Fibroblast of lung (primary cell): ENCODE measurements at regions not wholly inside any gene's neighbourhood (a gene's known extent, or its start where the extent isn't known, plus 50 kb on each side); places are given as distances from the start of the nearest gene placed in this dataset.
"Not testable (repeated sequence)": the region's sequence is repeated elsewhere in the genome, so short reads cannot be mapped to it uniquely, and the experiment has no call there.

Source experiments
- EZH2 ChIP-seq: IDR thresholded peaks from 2 replicates; pipeline ENCODE4 v1.5.1; 2012; ENCODE audit warnings: low read length, control low read depth, mild to moderate bottlenecking; ENCODE audit errors: missing control alignments
- TF ChIP-seq, protein P1 (sequence below), 2 donors: IDR thresholded peaks in 1 of 2; conservative IDR thresholded peaks in 1 of 2; 1 replicate in 1 of 2; 2 replicates in 1 of 2; pipeline ENCODE4 v1.5.1; 2011 to 2012; ENCODE audit warnings: low read length in 2 of 2, control low read depth in 1 of 2, inconsistent platforms in 1 of 2, low read depth in 1 of 2, mild to moderate bottlenecking in 1 of 2

DNA sequence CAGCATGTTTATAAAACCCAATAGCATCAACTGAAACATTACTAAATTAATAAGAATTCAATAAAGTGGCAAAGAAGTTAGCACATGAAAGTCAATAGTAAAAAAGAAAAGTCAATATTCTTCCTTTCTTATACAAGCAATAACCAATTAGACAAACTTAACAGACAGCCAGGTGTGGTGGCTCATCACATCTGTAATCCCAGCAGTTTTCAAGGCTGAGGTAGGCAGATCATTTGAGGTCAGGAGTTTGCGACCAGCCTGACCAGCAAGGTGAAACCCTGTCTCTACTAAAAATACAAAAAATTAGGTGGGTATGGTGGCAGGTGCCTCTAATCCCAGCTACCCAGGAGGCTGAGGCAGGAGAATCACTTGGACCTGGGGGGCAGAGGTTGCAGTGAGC, 275.9 kb downstream of the GOLGA6L6 start:
- TF ChIP-seq, protein P1, sequence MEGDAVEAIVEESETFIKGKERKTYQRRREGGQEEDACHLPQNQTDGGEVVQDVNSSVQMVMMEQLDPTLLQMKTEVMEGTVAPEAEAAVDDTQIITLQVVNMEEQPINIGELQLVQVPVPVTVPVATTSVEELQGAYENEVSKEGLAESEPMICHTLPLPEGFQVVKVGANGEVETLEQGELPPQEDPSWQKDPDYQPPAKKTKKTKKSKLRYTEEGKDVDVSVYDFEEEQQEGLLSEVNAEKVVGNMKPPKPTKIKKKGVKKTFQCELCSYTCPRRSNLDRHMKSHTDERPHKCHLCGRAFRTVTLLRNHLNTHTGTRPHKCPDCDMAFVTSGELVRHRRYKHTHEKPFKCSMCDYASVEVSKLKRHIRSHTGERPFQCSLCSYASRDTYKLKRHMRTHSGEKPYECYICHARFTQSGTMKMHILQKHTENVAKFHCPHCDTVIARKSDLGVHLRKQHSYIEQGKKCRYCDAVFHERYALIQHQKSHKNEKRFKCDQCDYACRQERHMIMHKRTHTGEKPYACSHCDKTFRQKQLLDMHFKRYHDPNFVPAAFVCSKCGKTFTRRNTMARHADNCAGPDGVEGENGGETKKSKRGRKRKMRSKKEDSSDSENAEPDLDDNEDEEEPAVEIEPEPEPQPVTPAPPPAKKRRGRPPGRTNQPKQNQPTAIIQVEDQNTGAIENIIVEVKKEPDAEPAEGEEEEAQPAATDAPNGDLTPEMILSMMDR (conservative IDR thresholded peaks at IDR 0.05 in 1 of 2, IDR thresholded peaks at IDR 0.05 in 1 of 2; ENCODE audit: low read depth in 1 of 2, low read length in 2 of 2), result not testable (repeated sequence)
- not testable (repeated sequence) for TF ChIP-seq EZH2
